ENCODE measurements at regions not wholly inside any gene's neighbourhood (a gene's known extent, or its start where the extent isn't known, plus 50 kb on each side); places are given as distances from the start of the nearest gene placed in this dataset.
"Not testable (repeated sequence)": the region's sequence is repeated elsewhere in the genome, so short reads cannot be mapped to it uniquely, and the experiment has no call there.

DNA sequence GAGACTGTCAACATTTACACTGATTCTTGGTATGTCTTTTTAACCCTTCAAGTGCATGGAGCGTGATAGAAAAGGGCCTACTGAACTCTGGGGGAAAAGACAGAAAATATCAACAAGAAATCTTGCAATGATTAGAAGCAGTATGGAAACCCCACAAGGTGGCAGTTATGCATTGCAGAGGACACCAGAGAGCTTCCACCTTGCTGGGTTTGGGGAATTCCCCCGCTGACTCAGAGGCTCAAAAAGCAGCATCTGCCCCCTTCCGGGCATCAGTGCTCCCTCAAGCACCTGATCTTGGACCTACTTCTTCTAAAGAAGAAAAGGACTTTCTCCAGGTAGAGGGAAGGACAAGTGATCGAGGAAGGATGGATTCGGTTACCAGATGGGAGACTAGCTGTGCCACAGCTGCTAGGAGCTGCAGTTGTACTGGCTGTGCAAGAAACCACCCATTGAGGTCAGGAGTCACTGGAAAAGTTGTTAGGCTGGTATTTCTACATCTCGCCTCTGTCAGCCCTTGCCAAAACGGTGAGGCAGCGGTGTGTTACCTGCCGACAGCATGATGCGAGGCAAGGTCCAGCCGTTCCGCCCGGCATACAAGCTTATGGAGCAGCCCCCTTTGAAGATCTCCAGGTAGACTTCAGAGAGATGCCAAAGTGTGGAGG, 102.8 kb upstream of the OSBPL11 start:
- not testable (repeated sequence) for DNase-seq

DNA sequence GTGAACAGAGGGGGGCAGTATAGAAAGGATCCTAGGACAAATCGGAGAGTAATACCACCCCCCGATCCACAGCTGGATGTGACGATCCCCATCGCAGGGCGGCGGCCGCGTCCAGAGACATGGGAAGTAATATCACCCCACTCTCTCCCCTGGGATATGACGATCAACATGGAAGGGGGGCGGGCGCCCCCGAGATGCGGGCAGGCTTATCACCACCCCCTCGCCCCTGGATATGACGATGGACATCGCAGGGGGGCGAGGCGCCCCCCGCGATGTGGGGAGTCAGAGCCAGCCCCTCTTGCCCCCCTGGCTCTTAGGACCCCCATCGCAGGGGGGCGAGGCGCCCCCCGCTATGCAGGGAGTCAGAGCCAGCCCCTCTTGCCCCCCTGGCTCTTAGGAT, 120.4 kb upstream of the OSBPL11 start:
- no peak for DNase-seq

DNA sequence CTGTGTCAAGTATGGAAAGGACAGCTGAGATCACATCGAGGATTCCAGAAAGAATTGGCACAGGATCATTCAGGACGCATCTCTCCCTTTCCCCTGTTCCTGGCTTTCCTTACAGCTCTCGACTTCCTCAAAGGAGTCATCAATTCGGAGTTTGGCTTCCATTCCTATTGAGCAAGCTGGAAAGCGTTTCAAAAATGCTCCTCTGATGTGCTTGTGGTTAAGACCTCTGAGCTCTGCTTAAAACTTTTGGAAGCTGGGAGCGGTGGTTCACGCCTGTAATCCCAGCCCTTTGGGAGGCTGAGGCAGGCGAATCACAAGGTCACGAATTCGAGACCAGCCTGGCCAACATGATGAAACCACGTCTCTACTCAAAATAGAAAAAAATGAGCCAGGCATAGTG, 136.9 kb upstream of the OSBPL11 start:
- DNase-seq: not testable (repeated sequence)

DNA sequence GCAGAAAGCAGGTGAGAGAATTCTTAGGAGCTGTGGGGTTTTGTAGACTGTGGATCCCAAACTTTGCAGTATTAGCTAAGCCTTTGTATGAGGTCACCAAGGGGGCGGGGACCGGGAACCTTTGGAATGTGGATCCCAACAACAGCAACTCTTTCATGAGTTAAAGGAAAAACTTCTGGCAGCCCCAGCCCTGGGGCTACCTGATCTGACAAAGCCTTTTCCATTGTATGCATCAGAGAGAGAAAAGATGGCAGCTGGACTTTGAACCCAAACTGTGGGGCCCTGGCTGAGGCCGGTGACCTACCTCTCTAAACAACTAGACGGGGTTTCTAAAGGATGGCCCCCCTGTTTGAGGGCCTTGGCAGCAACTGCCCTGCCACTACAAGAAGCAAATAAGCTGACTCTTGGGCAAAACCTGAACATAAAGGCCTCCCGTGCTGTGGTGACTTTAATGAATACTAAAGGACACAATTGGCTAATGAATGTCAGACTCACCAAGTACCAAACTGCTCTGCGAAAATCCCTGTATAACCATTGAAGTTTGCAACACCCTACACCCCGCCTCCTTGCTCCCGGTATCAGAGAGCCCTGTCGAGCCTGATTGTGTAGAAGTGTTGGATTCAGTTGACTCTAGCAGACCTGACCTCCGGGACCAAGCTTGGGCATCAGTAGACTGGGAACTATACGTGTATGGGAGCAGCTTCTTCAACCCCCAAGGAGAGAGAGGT, 146.9 kb upstream of the OSBPL11 start:
- DNase-seq: not testable (repeated sequence)

DNA sequence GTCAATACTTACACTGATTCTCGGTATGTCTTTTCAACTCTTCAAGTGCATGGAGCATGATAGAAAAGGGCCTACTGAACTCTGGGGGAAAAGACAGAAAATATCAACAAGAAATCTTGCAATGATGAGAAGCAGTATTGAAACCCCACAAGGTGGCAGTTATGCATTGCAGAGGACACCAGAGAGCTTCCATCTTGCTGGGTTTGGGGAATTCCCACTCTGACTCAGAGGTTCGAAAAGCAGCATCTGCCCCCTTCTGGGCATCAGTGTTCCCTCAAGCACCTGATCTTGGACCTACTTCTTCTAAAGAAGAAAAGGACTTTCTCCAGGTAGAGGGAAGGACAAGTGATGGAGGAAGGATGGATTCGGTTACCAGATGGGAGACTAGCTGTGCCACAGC, 147.5 kb upstream of the OSBPL11 start:
- not testable (repeated sequence) for DNase-seq

DNA sequence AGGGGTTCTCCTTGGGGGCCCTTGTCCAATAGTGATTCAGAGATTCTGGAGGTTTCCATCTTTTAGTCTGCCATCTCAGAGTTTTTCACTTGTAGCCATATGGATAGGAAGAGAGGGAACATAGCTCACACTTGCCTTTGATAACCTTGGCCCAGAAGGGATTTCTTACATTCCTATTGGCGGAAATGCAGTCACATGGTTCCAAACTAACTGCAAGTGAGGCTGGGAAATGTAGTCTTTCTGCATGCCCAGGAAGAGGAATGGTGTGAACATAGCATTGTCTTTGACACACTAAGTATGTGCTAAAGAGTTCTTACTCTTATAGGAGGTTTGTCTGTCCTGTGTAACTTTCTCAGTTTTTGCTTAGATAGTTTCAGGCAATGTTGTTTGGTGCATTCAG, 161.8 kb upstream of the OSBPL11 start:
- not testable (repeated sequence) for DNase-seq

DNA sequence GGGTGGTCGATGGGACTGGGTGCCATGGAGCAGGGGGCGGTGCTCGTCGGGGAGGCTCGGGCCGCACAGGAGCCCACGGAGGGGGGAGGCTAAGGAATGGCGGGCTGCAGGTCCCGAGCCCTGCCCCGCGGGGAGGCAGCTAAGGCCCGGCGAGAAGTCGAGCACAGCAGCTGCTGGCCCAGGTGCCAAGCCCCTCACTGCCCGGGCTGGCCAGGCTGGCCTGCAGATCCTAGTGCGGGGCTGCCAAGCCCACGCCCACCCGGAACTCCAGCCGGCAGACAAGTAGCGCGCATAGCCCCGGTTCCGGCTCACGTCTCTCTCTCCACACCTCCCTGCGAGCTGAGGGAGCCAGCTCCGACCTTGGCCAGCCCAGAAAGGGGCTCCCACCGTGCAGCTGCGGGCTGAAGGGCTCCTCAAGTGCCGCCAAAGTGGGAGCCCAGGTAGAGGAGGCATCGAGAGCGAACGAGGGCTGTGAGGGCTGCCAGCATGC, 163.4 kb upstream of the OSBPL11 start:
- not testable (repeated sequence) for DNase-seq

DNA sequence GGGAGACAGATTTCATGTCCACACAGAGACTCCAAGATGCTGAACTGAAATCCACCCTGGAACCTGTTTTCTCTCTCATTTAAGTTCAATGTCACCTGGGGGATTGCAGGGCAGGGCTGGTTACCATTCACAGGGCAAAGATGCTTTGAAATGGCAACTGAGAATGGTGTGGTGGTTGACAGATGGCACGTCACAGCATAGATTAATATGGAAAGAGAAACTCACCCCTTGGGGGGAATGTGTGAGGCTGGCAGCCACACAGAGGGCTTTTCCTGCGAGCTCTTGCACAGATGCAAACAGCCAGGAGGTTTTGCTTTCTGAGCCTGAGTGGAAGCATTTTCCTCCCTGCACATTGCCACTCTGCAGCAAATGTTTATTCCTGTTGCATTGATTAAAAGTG, 167.3 kb upstream of the OSBPL11 start:
- not testable (repeated sequence) for DNase-seq

DNA sequence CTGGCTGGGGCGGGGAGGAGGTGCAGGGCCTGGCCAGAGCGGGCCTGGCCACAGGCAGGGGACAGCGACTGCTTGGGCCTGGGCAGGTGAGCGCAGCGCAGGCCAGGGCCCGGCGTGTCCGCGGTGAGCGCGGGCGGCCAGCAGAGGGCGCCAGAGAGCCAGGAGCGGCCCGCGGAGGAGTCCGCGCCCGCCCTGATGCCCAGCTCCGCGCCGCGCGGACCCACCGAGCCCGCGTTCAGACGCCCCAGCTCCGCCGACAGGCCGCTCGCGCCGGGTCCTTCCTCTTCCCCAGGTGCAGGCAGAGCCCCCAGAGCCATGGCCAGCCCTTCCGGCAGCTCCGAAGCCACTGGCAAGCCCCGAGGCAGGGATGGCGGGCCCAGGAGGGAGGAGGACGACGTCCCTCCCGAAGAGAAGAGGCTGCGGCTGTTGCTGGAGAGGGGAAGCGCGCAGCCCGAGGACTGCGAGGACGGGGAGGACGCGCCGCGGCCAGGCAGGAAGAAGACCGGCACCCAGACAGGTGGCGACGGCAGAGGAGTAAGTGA, 171.1 kb upstream of the OSBPL11 start:
- DNase-seq: not testable (repeated sequence)

DNA sequence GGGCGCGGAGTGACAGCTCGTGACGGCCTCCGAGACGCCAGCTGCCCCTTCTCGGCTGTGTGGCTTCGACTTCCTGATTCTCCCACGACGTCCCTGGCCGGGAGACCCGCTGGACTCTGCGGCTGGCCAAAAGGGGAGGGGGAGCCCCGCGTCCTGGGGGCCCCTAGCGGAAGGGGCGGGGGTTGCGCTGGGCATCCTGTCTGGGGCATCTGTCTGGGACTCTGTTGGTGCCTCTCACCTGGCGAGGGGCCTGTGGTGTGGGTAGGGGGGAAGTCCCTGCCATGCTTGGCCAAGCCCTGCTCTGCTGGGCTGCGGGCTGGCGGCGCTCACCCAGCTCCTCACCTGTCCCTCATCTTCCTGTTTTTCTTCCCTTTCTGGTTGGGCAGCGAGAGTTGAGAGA, 171.6 kb upstream of the OSBPL11 start:
- not testable (repeated sequence) for DNase-seq

DNA sequence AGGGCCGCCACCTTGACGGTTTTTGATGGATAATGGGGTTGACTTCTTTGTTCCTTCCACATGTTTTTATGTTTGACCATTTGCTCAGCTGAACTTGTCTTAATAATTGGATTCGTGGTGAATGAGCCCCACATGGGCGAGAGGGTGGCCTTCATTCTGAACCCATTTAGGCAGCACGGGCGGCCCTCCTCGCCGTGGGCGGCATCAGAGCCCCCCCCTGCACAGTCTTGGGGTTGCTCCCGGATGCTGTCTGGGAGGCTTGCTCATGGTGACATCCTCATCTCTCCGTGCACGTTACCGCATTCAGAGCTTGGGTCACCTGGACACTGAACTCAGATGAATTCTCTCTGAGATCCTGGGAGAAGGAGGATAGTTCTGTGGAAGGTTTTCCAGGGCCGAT, 172.3 kb upstream of the OSBPL11 start:
- DNase-seq: no peak

DNA sequence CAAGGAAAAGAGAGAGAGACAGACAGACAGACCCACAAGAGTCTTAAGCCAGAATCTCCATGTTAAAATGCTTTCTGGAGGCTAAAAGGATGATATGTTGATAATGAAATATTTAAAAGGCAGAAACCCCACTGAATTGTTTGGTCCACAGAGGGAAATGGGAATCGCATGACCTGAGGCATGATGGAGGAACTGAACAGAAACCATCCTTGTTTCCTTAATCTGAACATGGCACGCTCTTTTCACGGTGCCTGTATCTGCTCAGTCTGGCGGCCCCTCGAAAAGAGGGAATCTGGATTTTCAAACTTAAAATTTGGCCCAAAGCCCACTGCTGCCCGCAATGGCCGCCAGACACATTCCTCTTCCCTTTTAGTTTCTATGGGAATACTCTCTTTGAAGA, 173.5 kb upstream of the OSBPL11 start:
- not testable (repeated sequence) for DNase-seq

DNA sequence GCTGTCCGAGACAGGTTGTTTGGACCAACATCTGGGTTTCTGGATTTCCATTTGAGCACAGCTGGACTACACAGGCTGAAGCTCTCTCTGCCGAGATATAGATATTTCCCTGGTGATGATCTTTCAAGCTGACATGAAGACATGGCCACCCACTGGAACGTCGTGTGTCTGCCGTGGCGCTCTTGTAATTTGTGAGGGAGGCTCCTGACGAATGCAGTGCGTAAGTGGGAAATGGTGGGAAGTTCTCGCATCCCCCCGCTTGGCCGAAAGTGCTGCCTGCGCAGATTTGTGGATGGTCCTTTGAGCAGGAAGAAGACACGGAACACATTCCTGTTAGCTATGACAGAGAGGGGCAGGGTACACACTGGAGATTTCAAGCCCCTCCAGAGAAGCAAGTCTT, 176.2 kb upstream of the OSBPL11 start:
- not testable (repeated sequence) for DNase-seq

DNA sequence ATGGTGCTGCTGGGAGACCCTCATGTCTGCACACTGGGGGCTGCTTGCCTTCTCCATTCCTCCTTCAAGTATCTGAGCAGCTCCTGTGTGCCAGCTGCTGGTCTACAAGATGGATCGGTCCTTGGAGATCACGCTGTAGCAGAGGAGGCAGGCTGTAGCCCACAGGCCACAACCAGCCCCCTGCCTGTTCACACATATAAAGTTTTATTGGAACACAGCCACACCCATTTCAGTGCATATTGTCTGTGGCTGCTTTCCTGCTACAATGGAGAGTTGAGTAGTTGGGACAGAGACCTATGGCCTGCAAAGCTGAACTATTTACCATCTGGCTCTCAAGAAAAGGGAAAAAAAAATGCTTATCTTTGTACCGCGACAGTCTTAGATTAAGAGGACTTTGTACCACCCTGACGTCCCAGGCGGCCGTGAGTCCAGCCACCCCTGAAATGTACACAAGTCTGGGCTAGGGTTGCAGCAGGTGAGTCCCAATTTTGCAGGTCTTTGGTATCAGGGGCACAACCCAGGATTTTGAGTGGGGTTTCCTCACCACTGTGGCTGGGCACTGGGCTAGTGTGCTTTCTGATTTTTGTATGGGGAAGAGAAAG, 179.2 kb upstream of the OSBPL11 start:
- DNase-seq: not testable (repeated sequence)

DNA sequence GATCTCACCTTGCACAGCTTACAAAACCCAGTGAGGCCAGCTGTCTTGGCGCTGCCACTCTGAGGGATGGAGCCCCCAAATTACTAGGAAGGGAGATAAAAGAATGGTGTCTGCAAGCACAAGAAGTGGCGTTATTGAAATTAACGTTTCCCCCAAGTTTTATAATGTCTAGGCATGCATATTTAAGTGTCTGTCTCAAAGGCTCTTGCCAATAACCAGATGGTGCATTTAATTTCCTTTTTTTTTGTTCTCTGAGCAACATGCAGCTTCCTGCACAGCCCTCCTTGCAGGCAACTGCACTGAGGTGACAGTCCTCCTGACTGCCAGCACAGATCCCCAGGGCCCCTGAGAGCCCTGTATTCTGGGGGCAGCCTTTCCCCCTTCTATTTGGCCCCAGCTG, 179.8 kb upstream of the OSBPL11 start:
- DNase-seq: not testable (repeated sequence)

DNA sequence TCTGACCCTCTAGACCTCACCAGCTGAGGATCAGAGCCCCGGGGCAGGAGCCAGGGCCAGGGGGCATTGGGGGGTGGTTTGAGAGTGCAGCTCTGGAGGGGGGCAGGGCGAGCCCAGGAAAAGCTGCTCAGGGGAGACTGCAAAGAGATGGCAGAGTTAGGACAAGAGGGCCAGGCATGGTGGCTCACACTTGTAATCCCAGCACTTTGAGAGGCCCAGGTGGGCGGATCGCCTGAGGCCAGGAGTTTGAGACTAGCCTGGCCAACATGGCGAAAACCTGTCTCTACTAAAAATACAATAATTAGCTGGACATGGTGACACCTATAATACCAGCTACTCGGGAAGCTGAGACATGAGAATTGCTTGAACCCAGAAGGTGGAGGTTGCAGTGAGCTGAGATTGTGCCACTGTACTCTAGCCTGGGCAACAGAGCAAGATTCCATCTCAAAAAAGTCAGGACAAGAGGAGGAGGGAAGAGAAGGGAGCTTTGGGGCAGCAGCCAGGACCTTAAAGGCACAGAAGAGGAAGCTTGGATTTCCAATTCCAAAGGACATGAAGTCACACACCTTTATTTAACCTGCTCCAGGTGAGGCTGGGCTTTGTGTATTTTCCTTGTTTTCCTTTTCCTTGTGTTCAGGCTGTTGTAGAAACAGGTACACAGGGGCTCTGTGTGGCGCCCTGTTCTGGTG, 180.5 kb upstream of the OSBPL11 start:
- not testable (repeated sequence) for DNase-seq

DNA sequence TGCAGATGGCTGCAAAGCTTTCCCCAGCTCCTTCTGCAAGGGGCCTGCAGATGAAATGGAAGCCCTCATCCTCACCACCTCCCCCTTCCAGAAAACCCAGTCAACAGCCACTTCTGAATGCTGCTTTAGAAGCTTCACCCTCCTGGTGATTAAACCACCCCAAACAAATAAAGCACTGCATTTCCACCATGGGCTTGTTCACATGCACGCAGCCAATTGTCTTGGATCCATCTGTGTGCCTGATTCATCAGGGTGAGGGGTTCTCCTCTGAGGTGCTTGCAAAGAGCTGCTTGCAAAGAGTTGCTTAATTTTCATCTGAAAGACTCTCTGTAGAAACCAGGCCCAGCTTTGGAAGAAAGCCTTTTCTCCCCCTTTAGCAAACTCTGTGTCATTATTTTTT, 184.0 kb upstream of the OSBPL11 start:
- DNase-seq: not testable (repeated sequence)

DNA sequence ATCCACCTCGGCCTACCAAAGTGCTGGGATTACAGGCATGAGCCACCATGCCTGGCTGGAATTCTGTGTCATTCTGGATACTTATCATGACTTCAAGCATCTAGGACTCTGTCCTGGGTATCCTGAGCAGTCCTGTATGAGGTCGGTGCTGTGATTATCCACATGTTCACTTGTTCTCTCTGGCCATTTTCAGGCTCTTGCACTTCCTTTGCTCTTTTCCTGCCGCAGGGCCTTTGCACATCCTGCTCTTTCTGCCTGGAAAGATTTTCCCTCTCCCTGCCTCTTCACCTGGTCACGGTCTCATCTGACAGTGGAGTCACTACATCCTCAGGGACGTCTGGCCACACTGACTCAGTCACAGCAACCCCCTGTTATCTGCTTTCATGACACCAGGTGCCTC, 184.6 kb upstream of the OSBPL11 start:
- DNase-seq: not testable (repeated sequence)

DNA sequence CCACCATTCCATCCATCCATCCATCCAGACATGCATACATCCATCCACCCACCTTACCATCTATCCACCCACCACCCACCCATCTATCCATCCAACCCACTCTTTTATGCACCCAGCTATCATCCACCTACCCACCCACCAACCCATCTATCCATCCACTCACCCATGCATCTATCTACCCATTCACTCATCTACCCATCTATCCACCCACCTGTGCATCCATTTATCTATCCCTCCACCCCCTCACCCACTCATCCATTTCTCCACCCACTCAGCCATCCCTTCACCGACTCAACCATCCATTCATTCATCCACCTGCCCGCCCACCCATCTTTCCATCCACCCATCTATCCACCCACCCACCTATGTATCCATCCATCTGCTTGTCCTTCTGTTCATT, 186.4 kb upstream of the OSBPL11 start:
- not testable (repeated sequence) for DNase-seq

DNA sequence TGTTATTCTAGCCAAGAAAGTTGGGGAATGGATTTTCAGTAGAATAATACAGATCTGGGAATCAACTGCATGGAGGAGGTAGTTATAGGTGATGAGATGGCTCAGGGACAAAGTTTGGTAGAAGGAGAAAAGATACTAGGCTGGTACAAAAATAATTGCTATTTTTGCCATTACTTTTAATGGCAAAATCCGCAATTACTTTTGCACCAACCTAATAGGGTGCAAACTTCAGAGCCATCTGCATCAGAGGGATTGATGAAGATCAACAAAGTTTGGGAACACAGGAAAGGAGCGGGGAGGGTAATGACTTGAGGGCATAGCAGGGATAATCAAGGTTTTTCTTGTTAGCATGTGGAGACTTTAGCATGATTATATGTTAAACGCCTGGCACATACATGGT, 178.7 kb upstream of the ROPN1B start:
- DNase-seq: not testable (repeated sequence)

DNA sequence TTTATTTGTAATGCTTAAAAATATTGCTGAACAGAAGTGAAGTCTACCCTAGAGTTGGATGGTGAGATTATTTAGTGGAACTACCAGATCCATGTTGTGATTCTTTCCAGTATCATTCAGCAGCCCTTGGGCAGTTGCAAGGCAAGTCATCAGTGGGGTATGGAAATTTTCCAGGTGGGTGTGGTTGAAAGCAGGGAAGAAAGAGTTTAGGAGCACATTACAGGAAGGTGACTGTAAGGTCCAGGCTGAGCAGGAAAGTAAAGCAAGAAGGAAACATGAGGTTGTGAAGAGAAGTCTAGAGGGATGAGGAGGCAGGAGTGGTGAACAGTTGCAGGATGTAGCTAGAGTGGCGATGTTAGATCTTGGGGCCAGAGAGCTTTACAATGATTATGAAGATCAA, 178.0 kb upstream of the ROPN1B start:
- not testable (repeated sequence) for DNase-seq

DNA sequence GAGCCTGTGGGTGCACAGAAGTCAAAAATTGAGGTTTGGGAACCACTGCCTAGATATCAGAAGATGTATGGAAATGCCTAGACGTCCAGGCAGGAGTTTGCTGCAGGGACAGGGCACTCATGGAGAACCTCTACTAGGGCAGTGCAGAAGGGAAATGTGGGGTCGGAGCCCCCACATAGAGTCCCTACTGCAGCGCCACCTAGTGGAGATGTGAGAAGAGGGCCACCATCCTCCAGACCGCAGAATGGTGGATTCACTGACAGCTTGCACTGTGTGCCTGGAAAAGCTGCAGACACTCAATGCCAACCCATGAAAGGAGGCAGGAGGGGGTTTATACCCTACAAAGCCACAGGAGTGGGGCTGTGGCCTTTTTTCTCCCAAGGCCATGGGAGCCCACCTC, 159.0 kb upstream of the ROPN1B start:
- not testable (repeated sequence) for DNase-seq

All from occipital lobe (tissue), 1 donor.